Fibroblast of villous mesenchyme (primary cell): ENCODE measurements at regions not wholly inside any gene's neighbourhood (a gene's known extent, or its start where the extent isn't known, plus 50 kb on each side); places are given as distances from the start of the nearest gene placed in this dataset.

Source experiments
- DNase-seq: peaks from one replicate; pipeline ENCODE4 v3.0.0-alpha.2; 2010; ENCODE audit warnings: low read depth
- H3K4me3 ChIP-seq: 2 replicates; pipeline ENCODE4 v1.5.1; 2011; ENCODE audit warnings: low read depth, mild to moderate bottlenecking, low read length
- CTCF ChIP-seq: IDR thresholded peaks from 2 replicates; pipeline ENCODE4 v1.5.1; 2012; ENCODE audit warnings: low read depth, mild to moderate bottlenecking, low read length; ENCODE audit not compliant: insufficient read depth

- TF ChIP-seq CTCF: no peak
- peak; percentile 72 for DNase-seq
- H3K4me3 ChIP-seq: no peak overlapping the region
Measured at GRCh38 chr7:124460056-124460450, 305.5 kb downstream of the GPR37 start.

- no peak overlapping the region for H3K4me3 ChIP-seq
- no peak for TF ChIP-seq CTCF
- peak; percentile 93 for DNase-seq
Measured at GRCh38 chr7:124459101-124460055, 306.2 kb downstream of the GPR37 start.

GRCh38 chr7:124457841-124458240, 307.8 kb downstream of the GPR37 start:
- peak; percentile 63 for DNase-seq
- TF ChIP-seq CTCF: no peak
- no peak overlapping the region for H3K4me3 ChIP-seq

- no peak overlapping the region for H3K4me3 ChIP-seq
- no peak for DNase-seq
- TF ChIP-seq CTCF: no peak
Measured at GRCh38 chr7:124456286-124456685, 309.3 kb downstream of the GPR37 start.

- peak; percentile 64 for DNase-seq
- H3K4me3 ChIP-seq: no peak overlapping the region
- TF ChIP-seq CTCF: no peak
Measured at GRCh38 chr7:124452186-124452585, 313.4 kb downstream of the GPR37 start.

- TF ChIP-seq CTCF: no peak
- no peak for DNase-seq
- no peak overlapping the region for H3K4me3 ChIP-seq
Measured at GRCh38 chr7:124449896-124450295, 315.7 kb downstream of the GPR37 start.
